Ascending aorta (tissue), 2 donors: ENCODE measurements at regions not wholly inside any gene's neighbourhood (a gene's known extent, or its start where the extent isn't known, plus 50 kb on each side); places are given as distances from the start of the nearest gene placed in this dataset.

Source experiments
- DNase-seq, 2 donors: peaks; one replicate each; pipeline ENCODE4 v3.0.0-alpha.2; 2019; ENCODE audit warnings: low spot score in 2 of 2
- H3K27ac ChIP-seq, 2 donors: fragments of 200-600 bp; sonication (generic); one replicate each; pipeline ENCODE4 v1.5.1; 2016 to 2017; ENCODE audit warnings: mild to moderate bottlenecking in 1 of 2
- H3K27me3 ChIP-seq: fragments of 200-600 bp; sonication (generic); one replicate; pipeline ENCODE4 v1.5.1; 2017
- H3K36me3 ChIP-seq, 2 donors: fragments of 200-600 bp; sonication (generic); one replicate each; pipeline ENCODE4 v1.5.1; 2016
- H3K4me1 ChIP-seq, 2 donors: fragments of 200-600 bp; sonication (generic); one replicate each; pipeline ENCODE4 v1.5.1; 2016 to 2017; ENCODE audit warnings: mild to moderate bottlenecking in 1 of 2
- H3K4me3 ChIP-seq, 2 donors: fragments of 200-600 bp; sonication (generic); one replicate each; pipeline ENCODE4 v1.5.1; 2016 to 2017; ENCODE audit warnings: mild to moderate bottlenecking in 1 of 2
- H3K9me3 ChIP-seq, 2 donors: fragments of 200-600 bp; sonication (generic); one replicate each; pipeline ENCODE4 v1.5.1; 2016
- CTCF ChIP-seq, 3 experiments: fragments of 200-600 bp in 2 of 3; fragments of 450-650 bp in 1 of 3; sonication (generic) in 2 of 3; IDR thresholded peaks; one replicate each; pipeline ENCODE4 v1.5.1; 2016 to 2019; ENCODE audit warnings: antibody characterized with exemption in 3 of 3, mild to moderate bottlenecking in 1 of 3, moderate library complexity in 1 of 3
- intact Hi-C: fragments of 100-400 bp; cut with DNase I; formaldehyde crosslinking; loops from one replicate; pipeline ENCODE4 v1.15.1; 2023

GRCh38 chr21:23292292-23292691 is 2294.1 kb downstream of the NCAM2 start:
- intact Hi-C loops, result no loop called here
- H3K27me3 ChIP-seq, result no peaks in the 10 kb centered on the region
- TF ChIP-seq CTCF (IDR thresholded peaks at IDR 0.05), result no peak

GRCh38 chr21:23281917-23282316 is 2283.7 kb downstream of the NCAM2 start:
- Histone ChIP-seq H3K9me3 (no peaks in the 10 kb centered on the region), H3K27me3 (no peaks in the 10 kb centered on the region), H3K4me3 (no peak overlapping the region), H3K27ac (no peak overlapping the region), H3K36me3 (no peaks in the 10 kb centered on the region), H3K4me1 (no peaks in the 10 kb centered on the region)
- DNase-seq, result no peak
- intact Hi-C loops, result no loop called here
- no peak for TF ChIP-seq CTCF (IDR thresholded peaks at IDR 0.05)

More at GRCh38 chr21:23292292-23292691, 2294.1 kb downstream of the NCAM2 start:
- no peaks in the 10 kb centered on the region for H3K4me1 ChIP-seq
- H3K4me3 ChIP-seq, result no peak overlapping the region
- DNase-seq, result no peak
- H3K36me3 ChIP-seq, result no peaks in the 10 kb centered on the region
- H3K27ac ChIP-seq, result no peak overlapping the region
- H3K9me3 ChIP-seq, result no peaks in the 10 kb centered on the region

- H3K4me3 ChIP-seq, result no peak overlapping the region
- intact Hi-C loops, result no loop called here
Measured at GRCh38 chr21:23249760-23250159, 2251.6 kb downstream of the NCAM2 start.

GRCh38 chr21:23247334-23247733 is 2249.1 kb downstream of the NCAM2 start:
- no peaks in the 10 kb centered on the region for H3K4me1 ChIP-seq
- no peaks in the 10 kb centered on the region for H3K27me3 ChIP-seq
- TF ChIP-seq CTCF (IDR thresholded peaks at IDR 0.05), result no peak
- H3K9me3 ChIP-seq, result no peaks in the 10 kb centered on the region
- no peaks in the 10 kb centered on the region for H3K36me3 ChIP-seq
- no peak overlapping the region for H3K4me3 ChIP-seq
- intact Hi-C loops, result no loop called here
- DNase-seq, result no peak
- no peak overlapping the region for H3K27ac ChIP-seq

More at GRCh38 chr21:23249760-23250159, 2251.6 kb downstream of the NCAM2 start:
- Histone ChIP-seq H3K4me1 (no peaks in the 10 kb centered on the region), H3K27me3 (no peaks in the 10 kb centered on the region), H3K27ac (no peak overlapping the region), H3K36me3 (no peaks in the 10 kb centered on the region), H3K9me3 (no peaks in the 10 kb centered on the region)
- no peak for DNase-seq
- no peak for TF ChIP-seq CTCF (IDR thresholded peaks at IDR 0.05)

GRCh38 chr21:23245255-23245654 is 2247.0 kb downstream of the NCAM2 start:
- no peak for DNase-seq
- Histone ChIP-seq H3K36me3 (no peaks in the 10 kb centered on the region), H3K27me3 (no peaks in the 10 kb centered on the region), H3K4me1 (no peaks in the 10 kb centered on the region), H3K9me3 (no peaks in the 10 kb centered on the region), H3K27ac (no peak overlapping the region), H3K4me3 (no peak overlapping the region)
- intact Hi-C loops, result no loop called here
- TF ChIP-seq CTCF (IDR thresholded peaks at IDR 0.05), result no peak

GRCh38 chr21:23223882-23224281 is 2225.7 kb downstream of the NCAM2 start:
- Histone ChIP-seq H3K27ac (no peak overlapping the region), H3K27me3 (no peaks in the 10 kb centered on the region), H3K4me3 (no peak overlapping the region), H3K36me3 (no peaks in the 10 kb centered on the region), H3K4me1 (no peaks in the 10 kb centered on the region), H3K9me3 (no peaks in the 10 kb centered on the region)
- DNase-seq, result no peak
- intact Hi-C loops, result no loop called here
- no peak for TF ChIP-seq CTCF (IDR thresholded peaks at IDR 0.05)
